PC-3 (cell line): ENCODE measurements at regions not wholly inside any gene's neighbourhood (a gene's known extent, or its start where the extent isn't known, plus 50 kb on each side); places are given as distances from the start of the nearest gene placed in this dataset.
A peak's percentile ranks its signal among the peaks of the same experiment; 100 is the strongest.

Experiments used
- ATAC-seq: fragments of 200-7000 bp; cut with Tn5 transposase; 2 replicates; pipeline ENCODE4 v1.9.1; 2020; ENCODE audit warnings: mild to moderate bottlenecking, moderate library complexity
- BruUV-seq: library from RNA; stranded (reverse); fragments of 400-500 nt; replicated peaks from 2 replicates; lab custom pipeline; 2021; lab: Mats Ljungman, UMichigan
- CTCF ChIA-PET: fragments of 300-600 bp; sonication (Branson Sonifier 250); formaldehyde crosslinking; loops from one replicate; lab custom pipeline; 2022; ENCODE audit warnings: antibody characterized with exemption; lab: Charles Lee
- POLR2A ChIA-PET: fragments of 300-600 bp; sonication (Branson Sonifier 250); formaldehyde crosslinking; loops from one replicate; lab custom pipeline; 2022; ENCODE audit warnings: antibody characterized with exemption; ENCODE audit not compliant: unreplicated experiment; lab: Charles Lee
- DNase-seq: peaks from one replicate; pipeline ENCODE4 v3.0.0-alpha.2; 2015
- H2AFZ ChIP-seq: fragments of 300-600 bp; sonication (generic); 2 replicates; pipeline ENCODE4 v1.6.0; 2016; ENCODE audit warnings: antibody characterized with exemption, low read length
- H3F3A ChIP-seq: fragments of 300-600 bp; sonication (generic); one replicate; pipeline ENCODE4 v1.6.0; 2017; ENCODE audit warnings: antibody characterized with exemption, low read length, control low read depth, mild to moderate bottlenecking; ENCODE audit not compliant: unreplicated experiment
- H3K27ac ChIP-seq: fragments of 300-600 bp; sonication (generic); 2 replicates; pipeline ENCODE4 v1.5.1; 2016; ENCODE audit warnings: mild to moderate bottlenecking, low read length
- H3K27me3 ChIP-seq: fragments of 300-600 bp; sonication (generic); 2 replicates; pipeline ENCODE4 v1.6.1; 2016; ENCODE audit warnings: low read length, mixed read lengths
- H3K36me3 ChIP-seq: fragments of 300-600 bp; sonication (generic); 2 replicates; pipeline ENCODE4 v1.6.1; 2016; ENCODE audit warnings: low read depth, mixed run types, low read length, mixed read lengths
- H3K4me1 ChIP-seq: fragments of 300-600 bp; sonication (generic); 2 replicates; pipeline ENCODE4 v1.5.1; 2016; ENCODE audit warnings: low read length; ENCODE audit not compliant: insufficient read depth
- H3K4me2 ChIP-seq: fragments of 300-600 bp; sonication (generic); 2 replicates; pipeline ENCODE4 v1.6.0; 2016; ENCODE audit warnings: low read length
- H3K4me3 ChIP-seq: fragments of 300-600 bp; sonication (generic); 2 replicates; pipeline ENCODE4 v1.5.1; 2016; ENCODE audit warnings: mild to moderate bottlenecking, low read length, mixed read lengths
- H3K79me2 ChIP-seq: fragments of 300-600 bp; sonication (generic); 2 replicates; pipeline ENCODE4 v1.6.1; 2017; ENCODE audit warnings: low read length, mixed read lengths
- H3K9ac ChIP-seq: fragments of 300-600 bp; sonication (generic); 2 replicates; pipeline ENCODE4 v1.6.0; 2016; ENCODE audit warnings: mild to moderate bottlenecking, low read length
- H3K9me2 ChIP-seq: fragments of 300-600 bp; sonication (generic); replicated peaks from 2 replicates; pipeline ENCODE4 v1.6.1; 2016; ENCODE audit warnings: mixed run types, low read length, mixed read lengths
- H3K9me3 ChIP-seq: fragments of 300-600 bp; sonication (generic); 2 replicates; pipeline ENCODE4 v1.6.1; 2016; ENCODE audit warnings: low read length, mixed read lengths
- H4K20me1 ChIP-seq: fragments of 300-600 bp; sonication (generic); 2 replicates; pipeline ENCODE4 v1.6.1; 2016; ENCODE audit warnings: low read length, mixed read lengths
- EZH2 ChIP-seq: fragments of 300-600 bp; sonication (generic); IDR thresholded peaks from one replicate; pipeline ENCODE4 v1.6.1; 2017; ENCODE audit warnings: antibody characterized with exemption, mild to moderate bottlenecking, low read length; ENCODE audit not compliant: unreplicated experiment
- EZH2phosphoT487 ChIP-seq: fragments of 300-600 bp; sonication (generic); IDR thresholded peaks from 2 replicates; pipeline ENCODE4 v1.6.1; 2018; ENCODE audit warnings: mild to moderate bottlenecking, antibody characterized with exemption, low read length, borderline replicate concordance
- intact Hi-C: fragments of 100-400 bp; cut with micrococcal nuclease; formaldehyde crosslinking; loops from 2 replicates; pipeline ENCODE4 v1.9.0; 2023
- TF ChIP-seq, protein P1 (sequence below): fragments of 300-600 bp; sonication (generic); conservative IDR thresholded peaks from 2 replicates; pipeline ENCODE4 v1.5.1; 2017; ENCODE audit warnings: antibody characterized with exemption, low read depth, mild to moderate bottlenecking, low read length

DNA sequence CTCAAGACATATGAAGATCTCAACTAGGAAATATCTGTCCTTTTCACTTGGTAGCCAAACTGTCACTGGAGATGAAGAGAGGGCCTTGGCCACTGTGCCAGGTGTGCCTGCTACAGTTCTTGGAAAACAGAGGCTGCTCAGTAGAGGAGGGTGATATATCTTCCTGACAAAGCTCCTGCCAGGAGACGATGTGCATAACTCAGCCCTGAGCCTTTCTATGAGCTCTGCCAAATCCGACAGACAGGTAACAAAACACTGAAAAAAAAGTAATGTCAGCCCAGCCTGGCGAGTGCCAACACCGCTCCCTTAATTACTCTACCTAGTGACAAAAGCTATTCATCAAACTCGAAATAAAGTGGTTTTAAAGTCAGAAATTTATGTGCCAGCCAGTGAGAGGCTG lies 123.2 kb downstream of the MFSD1 start:
- Histone ChIP-seq H4K20me1 (no peaks in the 10 kb centered on the region), H3K9me2 (no peaks in the 10 kb centered on the region), H2AFZ (no peak overlapping the region), H3K4me2 (no peak overlapping the region), H3K36me3 (no peaks in the 10 kb centered on the region), H3K9me3 (no peaks in the 10 kb centered on the region), H3F3A (no peaks in the 10 kb centered on the region), H3K4me1 (no peaks in the 10 kb centered on the region), H3K79me2 (no peaks in the 10 kb centered on the region), H3K27me3 (no peaks in the 10 kb centered on the region), H3K9ac (no peak overlapping the region), H3K27ac (no peak overlapping the region), H3K4me3 (no peak overlapping the region)
- intact Hi-C loops: no loop called here
- CTCF ChIA-PET: no interaction called here
- POLR2A ChIA-PET: no interaction called here
- DNase-seq (no peak), ATAC-seq (no peak)
- TF ChIP-seq, protein P1, sequence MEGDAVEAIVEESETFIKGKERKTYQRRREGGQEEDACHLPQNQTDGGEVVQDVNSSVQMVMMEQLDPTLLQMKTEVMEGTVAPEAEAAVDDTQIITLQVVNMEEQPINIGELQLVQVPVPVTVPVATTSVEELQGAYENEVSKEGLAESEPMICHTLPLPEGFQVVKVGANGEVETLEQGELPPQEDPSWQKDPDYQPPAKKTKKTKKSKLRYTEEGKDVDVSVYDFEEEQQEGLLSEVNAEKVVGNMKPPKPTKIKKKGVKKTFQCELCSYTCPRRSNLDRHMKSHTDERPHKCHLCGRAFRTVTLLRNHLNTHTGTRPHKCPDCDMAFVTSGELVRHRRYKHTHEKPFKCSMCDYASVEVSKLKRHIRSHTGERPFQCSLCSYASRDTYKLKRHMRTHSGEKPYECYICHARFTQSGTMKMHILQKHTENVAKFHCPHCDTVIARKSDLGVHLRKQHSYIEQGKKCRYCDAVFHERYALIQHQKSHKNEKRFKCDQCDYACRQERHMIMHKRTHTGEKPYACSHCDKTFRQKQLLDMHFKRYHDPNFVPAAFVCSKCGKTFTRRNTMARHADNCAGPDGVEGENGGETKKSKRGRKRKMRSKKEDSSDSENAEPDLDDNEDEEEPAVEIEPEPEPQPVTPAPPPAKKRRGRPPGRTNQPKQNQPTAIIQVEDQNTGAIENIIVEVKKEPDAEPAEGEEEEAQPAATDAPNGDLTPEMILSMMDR: no peak
- TF ChIP-seq EZH2phosphoT487: no peak
- TF ChIP-seq EZH2: no peak
- BruUV-seq: no TSS peak

DNA sequence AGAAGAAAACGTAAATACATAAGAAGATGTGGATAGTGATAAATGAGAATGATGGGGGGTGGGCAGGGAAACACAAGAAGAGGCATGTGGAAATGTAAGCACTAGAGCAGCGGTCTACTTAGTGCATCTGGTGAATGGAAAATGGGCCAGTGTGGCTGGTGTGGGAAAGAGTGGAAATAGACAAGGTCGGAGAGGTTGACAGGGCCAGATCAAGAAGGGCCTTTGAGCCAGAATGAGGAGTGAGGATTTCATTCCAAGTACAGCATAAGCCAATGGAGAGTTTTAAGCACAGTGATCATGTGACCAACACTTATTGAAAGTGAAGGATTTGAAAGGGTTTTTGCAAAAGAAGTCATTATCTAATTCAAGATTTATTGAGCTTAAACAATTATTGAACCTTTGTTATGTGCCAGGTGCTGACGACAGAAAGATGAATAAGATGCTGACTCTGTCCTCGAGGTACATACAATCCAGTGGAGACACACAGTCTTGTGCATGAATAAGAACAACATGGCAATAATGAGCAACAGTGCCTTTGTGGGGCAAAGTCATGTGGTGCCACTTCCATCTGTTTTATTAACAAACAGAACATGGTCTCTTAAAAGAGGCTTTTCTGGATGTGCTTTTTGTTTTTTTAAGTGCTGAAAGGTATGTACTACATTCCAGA lies 124.1 kb downstream of the MFSD1 start:
- intact Hi-C loops: no loop called here
- no peak for TF ChIP-seq EZH2phosphoT487
- TF ChIP-seq, protein P1: no peak
- TF ChIP-seq EZH2: no peak
- Histone ChIP-seq H3K4me1 (no peaks in the 10 kb centered on the region), H3F3A (no peaks in the 10 kb centered on the region), H3K9me3 (no peaks in the 10 kb centered on the region), H3K79me2 (no peaks in the 10 kb centered on the region), H3K27ac (no peak overlapping the region), H3K4me2 (no peak overlapping the region), H3K4me3 (no peak overlapping the region), H3K9ac (no peak overlapping the region), H3K27me3 (no peaks in the 10 kb centered on the region), H3K9me2 (no peaks in the 10 kb centered on the region), H2AFZ (no peak overlapping the region), H3K36me3 (no peaks in the 10 kb centered on the region), H4K20me1 (no peaks in the 10 kb centered on the region)
- BruUV-seq: no TSS peak
- ChIA-PET CTCF (no interaction called here), POLR2A (no interaction called here)
- DNase-seq: no peak
- no peak for ATAC-seq

DNA sequence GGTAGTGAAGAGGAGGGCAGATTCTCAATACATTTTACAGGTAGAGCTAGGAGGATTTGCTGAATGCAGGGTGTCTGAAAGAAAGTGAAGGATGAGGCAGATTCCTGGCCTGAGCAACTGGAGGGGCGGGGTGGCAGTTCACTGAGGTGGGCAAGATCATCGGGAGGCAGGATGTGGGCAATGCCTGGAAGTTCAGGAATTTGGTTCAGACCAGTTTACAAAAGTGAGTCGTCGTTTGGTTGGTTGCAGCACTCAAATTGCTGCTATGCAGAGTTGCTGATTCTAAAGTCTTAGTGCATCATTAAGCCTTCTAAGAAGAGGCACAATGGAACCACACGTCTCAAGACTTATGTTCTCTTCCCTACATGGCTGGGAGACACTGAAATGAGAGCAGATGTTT lies 134.0 kb downstream of the MFSD1 start:
- ChIA-PET CTCF (no interaction called here), POLR2A (no interaction called here)
- Histone ChIP-seq H3K36me3 (no peaks in the 10 kb centered on the region), H3K9ac (no peak overlapping the region), H3K79me2 (no peaks in the 10 kb centered on the region), H3K4me1 (no peaks in the 10 kb centered on the region), H3K4me2 (no peak overlapping the region), H3K4me3 (no peak overlapping the region), H4K20me1 (no peaks in the 10 kb centered on the region), H3K9me2 (no peaks in the 10 kb centered on the region), H3K27me3 (no peaks in the 10 kb centered on the region), H3K27ac (no peak overlapping the region), H2AFZ (no peak overlapping the region), H3F3A (no peaks in the 10 kb centered on the region), H3K9me3 (no peaks in the 10 kb centered on the region)
- DNase-seq (peak; percentile 37), ATAC-seq (no peak)
- TF ChIP-seq EZH2: no peak
- intact Hi-C loops: no loop called here
- no TSS peak for BruUV-seq
